Hindlimb muscle (tissue), 1 donor: ENCODE measurements at regions not wholly inside any gene's neighbourhood (a gene's known extent, or its start where the extent isn't known, plus 50 kb on each side); places are given as distances from the start of the nearest gene placed in this dataset.

Experiments
- DNase-seq: peaks from one replicate; pipeline ENCODE4 v3.0.0-alpha.2; 2013

GRCh38 chr18:78080081-78080480, 830.4 kb downstream of the GALR1 start:
- DNase-seq = no peak

- DNase-seq = no peak
These were observed 831.1 kb downstream of the GALR1 start for GRCh38 chr18:78080761-78081160.

- DNase-seq = no peak
These were observed 833.2 kb downstream of the GALR1 start for GRCh38 chr18:78082816-78083215.

GRCh38 chr18:78085241-78086185, 835.9 kb downstream of the GALR1 start:
- no peak for DNase-seq

- no peak for DNase-seq
These were observed 837.3 kb downstream of the GALR1 start for GRCh38 chr18:78086931-78087330.

GRCh38 chr18:78087338-78087737, 837.7 kb downstream of the GALR1 start:
- DNase-seq = no peak

- no peak for DNase-seq
These were observed 840.9 kb downstream of the GALR1 start for GRCh38 chr18:78090584-78090983.

- DNase-seq = no peak
These were observed 843.3 kb downstream of the GALR1 start for GRCh38 chr18:78092901-78093300.

- no peak for DNase-seq
These were observed 850.4 kb downstream of the GALR1 start for GRCh38 chr18:78099979-78100588.

GRCh38 chr18:78101091-78101490, 851.4 kb downstream of the GALR1 start:
- no peak for DNase-seq

- no peak for DNase-seq
These were observed 852.5 kb downstream of the GALR1 start for GRCh38 chr18:78102135-78102534.

GRCh38 chr18:78105611-78106010, 856.0 kb downstream of the GALR1 start:
- DNase-seq = no peak

- DNase-seq = no peak
These were observed 857.3 kb downstream of the GALR1 start for GRCh38 chr18:78106946-78107345.

- no peak for DNase-seq
These were observed 857.7 kb downstream of the GALR1 start for GRCh38 chr18:78107363-78107762.

- DNase-seq = no peak
These were observed 858.9 kb downstream of the GALR1 start for GRCh38 chr18:78108554-78108953.

- DNase-seq = no peak
These were observed 863.7 kb downstream of the GALR1 start for GRCh38 chr18:78113136-78113939.

GRCh38 chr18:78113940-78114251, 864.2 kb downstream of the GALR1 start:
- DNase-seq = no peak

- DNase-seq = no peak
These were observed 863.6 kb upstream of the SALL3 start for GRCh38 chr18:78115896-78116561.

GRCh38 chr18:78123144-78123909, 856.3 kb upstream of the SALL3 start:
- no peak for DNase-seq

- no peak for DNase-seq
These were observed 855.5 kb upstream of the SALL3 start for GRCh38 chr18:78123926-78124797.
